GM21367 (cell line): ENCODE measurements at regions not wholly inside any gene's neighbourhood (a gene's known extent, or its start where the extent isn't known, plus 50 kb on each side); places are given as distances from the start of the nearest gene placed in this dataset.

ENCODE experiments used
- ATAC-seq: cut with Tn5 transposase; IDR thresholded peaks from one replicate; pipeline ENCODE4 v1.9.1; 2021; ENCODE audit not compliant: unreplicated experiment

GRCh38 chr5:82622205-82622604 is 344.1 kb upstream of the RPS23 start:
- ATAC-seq, result no peak

DNA sequence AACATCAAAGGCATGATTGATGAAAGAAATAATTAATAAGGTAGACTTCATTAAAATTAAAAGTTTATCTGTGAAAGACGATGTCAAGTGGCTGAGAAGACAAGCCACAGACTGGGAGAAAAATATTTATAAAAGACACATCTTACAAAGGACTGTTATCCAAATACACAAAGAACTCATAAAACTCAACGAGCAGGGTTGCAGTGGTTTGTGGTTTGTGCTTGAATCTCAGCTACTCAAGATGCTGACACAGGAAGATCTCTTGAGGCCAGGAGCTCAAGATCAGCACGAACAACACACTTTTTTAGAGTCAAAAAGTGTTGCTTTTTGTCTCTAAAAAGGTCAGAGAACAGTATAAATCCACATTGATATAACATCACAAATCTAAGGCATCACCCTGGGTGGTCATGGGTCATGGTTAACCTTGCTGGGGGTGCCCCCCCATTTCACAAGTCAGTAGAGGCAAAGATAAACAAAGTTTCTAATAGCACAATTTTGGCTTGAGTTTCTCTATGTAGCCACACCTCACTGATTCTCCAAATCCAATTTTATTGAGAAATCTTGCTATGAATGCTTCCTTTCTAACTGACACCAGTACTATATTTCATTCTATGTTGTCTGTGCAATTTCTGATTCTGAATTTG is 342.9 kb upstream of the RPS23 start:
- ATAC-seq, result no peak

- ATAC-seq, result no peak
These were observed 340.9 kb upstream of the RPS23 start for GRCh38 chr5:82619097-82619496.

- ATAC-seq, result no peak
These were observed 336.6 kb upstream of the RPS23 start for GRCh38 chr5:82614706-82615105.

DNA sequence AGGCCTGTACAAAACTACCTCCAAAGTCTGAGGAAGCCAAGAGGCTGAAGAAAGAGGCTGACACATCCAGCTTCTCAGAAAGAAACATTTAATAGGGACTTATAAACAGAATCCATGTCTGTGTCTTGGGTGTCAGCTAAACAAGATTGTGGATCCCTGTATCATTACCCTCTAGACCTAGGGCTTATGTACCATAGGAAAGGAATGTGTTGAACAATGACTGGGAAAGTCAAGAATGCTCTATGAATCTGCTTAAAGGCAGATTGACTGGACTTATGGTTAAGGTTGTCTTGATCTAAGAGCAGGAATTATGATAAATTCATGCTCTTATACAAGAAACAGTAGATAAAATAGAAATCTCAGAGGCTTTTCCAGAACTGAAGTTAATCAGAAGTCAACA is 335.7 kb upstream of the RPS23 start:
- ATAC-seq, result no peak

GRCh38 chr5:82610686-82611085 is 332.5 kb upstream of the RPS23 start:
- no peak for ATAC-seq

DNA sequence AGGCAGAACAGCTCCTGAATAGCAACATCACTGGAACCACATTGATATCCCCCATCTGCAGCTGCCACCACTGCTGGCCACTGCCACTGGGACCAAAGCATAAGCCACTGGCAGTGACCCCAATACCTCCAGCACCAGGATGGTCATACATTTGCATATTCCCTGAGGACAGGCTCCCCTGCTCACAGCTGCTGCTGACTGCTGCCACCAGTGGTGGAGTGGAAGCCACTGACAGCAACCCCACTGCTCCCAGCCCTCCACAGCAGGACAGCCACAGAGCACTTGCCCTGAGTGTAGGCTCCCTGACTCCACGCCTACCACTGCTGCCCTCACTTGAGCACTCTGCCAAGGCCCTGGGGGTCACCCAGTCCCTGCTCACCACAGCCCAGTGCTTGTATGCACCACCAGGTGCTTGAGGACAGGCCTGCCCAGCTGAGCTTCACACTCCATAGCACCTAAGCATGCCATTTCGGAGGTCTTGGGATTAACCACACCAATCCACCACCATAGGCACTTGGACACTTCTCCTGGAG is 327.4 kb upstream of the RPS23 start:
- ATAC-seq, result no peak

DNA sequence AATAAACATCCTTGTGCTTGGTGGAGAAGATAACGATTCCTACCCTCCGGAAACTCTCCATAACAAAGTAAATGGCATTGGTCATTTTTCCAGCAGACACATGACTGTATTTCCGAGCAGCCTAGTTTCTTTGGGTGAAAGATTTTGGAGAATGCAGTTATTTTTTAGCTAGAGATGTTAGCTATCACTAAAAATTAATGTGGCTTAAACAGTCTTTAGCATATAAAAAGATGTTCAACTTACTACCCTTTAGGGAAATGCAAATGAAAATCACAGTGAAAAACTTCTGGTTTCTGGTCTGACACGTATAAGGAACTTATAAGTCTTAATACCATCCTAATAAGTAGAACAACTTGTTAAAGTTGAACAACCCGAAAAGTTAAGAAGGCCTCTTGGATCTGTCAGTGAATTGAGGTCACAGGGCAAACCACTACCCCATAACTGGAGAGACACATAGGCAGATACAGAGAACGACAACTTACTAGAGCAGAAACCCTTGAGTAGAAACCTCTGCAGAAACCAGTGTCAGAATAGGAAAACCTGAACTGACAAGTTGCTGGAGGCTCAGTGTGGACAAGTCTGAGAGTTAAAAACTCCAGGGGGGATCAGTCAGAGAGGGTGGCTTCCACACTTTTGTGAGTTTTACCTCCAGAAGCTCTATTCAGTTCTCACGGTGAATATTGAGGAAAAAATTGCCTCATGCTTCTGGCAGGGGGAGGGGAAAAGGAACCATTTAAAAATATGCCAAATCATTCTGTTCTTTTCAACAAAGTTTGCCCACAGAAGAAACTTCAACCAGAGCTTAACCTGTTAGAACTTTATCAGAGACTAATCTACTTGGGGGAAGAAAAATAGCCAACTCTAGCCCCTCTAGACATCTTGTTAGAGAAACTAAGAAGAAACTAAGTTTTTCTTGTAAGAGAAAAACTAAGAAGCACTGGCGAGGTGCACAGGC is 325.2 kb upstream of the RPS23 start:
- ATAC-seq, result no peak

GRCh38 chr5:82601861-82602260 is 323.7 kb upstream of the RPS23 start:
- no peak for ATAC-seq

- no peak for ATAC-seq
These were observed 322.9 kb upstream of the RPS23 start for GRCh38 chr5:82601077-82601476.

- ATAC-seq, result no peak
These were observed 321.5 kb upstream of the RPS23 start for GRCh38 chr5:82599692-82600091.

GRCh38 chr5:82599030-82599429 is 320.9 kb upstream of the RPS23 start:
- ATAC-seq, result no peak

GRCh38 chr5:82597437-82597836 is 319.3 kb upstream of the RPS23 start:
- ATAC-seq, result no peak

DNA sequence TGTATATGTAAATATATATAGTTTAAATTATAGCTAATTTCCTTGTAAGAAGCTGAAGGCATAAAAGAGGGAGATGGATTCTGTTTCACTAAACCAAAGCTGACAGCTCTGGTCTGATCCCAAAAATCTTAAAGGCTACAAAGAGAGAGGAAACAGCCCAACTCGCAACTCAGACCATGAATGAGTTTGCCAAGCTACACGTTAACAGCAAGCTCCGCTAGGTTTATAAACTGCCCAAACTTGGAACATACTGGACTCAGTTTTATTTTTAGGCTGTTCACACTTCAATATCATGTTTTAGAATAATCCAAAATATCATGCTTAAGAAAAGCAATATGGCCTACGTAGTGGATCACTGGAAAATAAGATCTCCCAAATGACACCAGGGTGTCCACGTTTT is 318.3 kb upstream of the RPS23 start:
- ATAC-seq, result no peak

DNA sequence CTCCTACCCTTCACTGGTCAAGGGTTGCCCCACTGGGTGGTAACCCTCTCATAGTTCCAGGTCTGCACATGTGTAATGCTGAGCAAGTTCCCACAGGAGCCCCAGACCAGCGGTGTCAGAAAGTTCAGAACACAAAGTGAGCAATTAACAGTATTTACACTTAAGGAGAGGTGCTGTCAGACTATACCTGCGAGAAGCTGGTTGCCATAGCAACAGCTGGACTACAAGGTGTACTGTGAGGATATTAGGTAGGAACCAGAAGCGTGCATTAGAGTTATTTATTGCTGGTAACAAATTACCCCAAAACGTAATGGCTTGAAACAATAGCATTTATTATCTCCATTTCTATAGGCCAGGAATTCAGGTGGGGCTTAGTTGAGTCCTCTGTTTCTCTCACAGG is 317.0 kb upstream of the RPS23 start:
- no peak for ATAC-seq

DNA sequence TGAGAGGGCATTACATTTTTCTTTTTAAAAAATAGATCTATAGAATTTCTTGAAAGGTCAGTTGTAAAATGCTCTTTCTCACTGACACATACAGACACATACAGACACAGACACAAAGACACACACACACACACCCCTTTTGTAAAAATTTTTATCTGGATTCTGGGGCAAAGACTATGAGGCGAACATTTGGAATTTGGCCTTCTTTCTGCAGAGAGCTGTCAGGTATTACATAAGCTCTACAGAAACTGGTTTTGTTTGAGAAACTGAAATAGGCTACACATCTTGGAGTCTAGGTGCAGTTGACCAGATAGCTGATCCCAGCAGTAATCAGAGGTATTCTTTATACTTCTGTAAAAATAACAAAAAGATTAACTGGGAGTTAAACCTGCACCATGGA is 315.9 kb upstream of the RPS23 start:
- no peak for ATAC-seq

GRCh38 chr5:82593481-82593880 is 315.3 kb upstream of the RPS23 start:
- ATAC-seq, result no peak

- no peak for ATAC-seq
These were observed 312.9 kb upstream of the RPS23 start for GRCh38 chr5:82591021-82591515.

GRCh38 chr5:82590112-82590511 is 312.0 kb upstream of the RPS23 start:
- no peak for ATAC-seq

GRCh38 chr5:82586661-82587310 is 308.6 kb upstream of the RPS23 start:
- no peak for ATAC-seq

GRCh38 chr5:82586181-82586580 is 308.0 kb upstream of the RPS23 start:
- no peak for ATAC-seq
